Endothelial cell of umbilical vein (primary cell): ENCODE measurements at regions not wholly inside any gene's neighbourhood (a gene's known extent, or its start where the extent isn't known, plus 50 kb on each side); places are given as distances from the start of the nearest gene placed in this dataset.

ENCODE experiments used
- BruUV-seq: library from RNA; stranded (reverse); fragments of 400-500 nt; replicated peaks from 2 replicates; lab custom pipeline; 2021; lab: Mats Ljungman, UMichigan
- CTCF ChIA-PET: fragments of 300-600, 350-600 bp; sonication (Branson Sonifier 250); formaldehyde crosslinking; loops from one replicate; lab custom pipeline; 2021; ENCODE audit warnings: antibody characterized with exemption, inconsistent platforms; lab: Charles Lee
- POLR2A ChIA-PET: fragments of 300-600, 350-600 bp; sonication (Branson Sonifier 250); formaldehyde crosslinking; loops from one replicate; lab custom pipeline; 2021; ENCODE audit warnings: antibody characterized with exemption, inconsistent platforms; lab: Charles Lee
- DNase-seq: peaks from one replicate; pipeline ENCODE4 v3.0.0-alpha.2; 2011; ENCODE audit warnings: low read depth, low spot score
- FAIRE-seq: peaks from 2 replicates; lab custom pipeline; 2011; peaks lifted over from hg19 to GRCh38; lab: Jason Lieb, UNC
- H2AFZ ChIP-seq: 2 replicates; pipeline ENCODE4 v1.6.0; 2012; ENCODE audit warnings: low read depth, low read length, control low read depth, inconsistent platforms
- H3K27ac ChIP-seq: 2 replicates; pipeline ENCODE4 v1.5.1; 2011; ENCODE audit warnings: low read depth, mild to moderate bottlenecking, control low read depth, low read length, moderate library complexity; ENCODE audit not compliant: insufficient read depth
- H3K27me3 ChIP-seq, 2 experiments: 2 replicates each; pipeline versions ENCODE4 v1.6.0 to v1.6.1; 2011; ENCODE audit warnings: low read length in 2 of 2, mixed read lengths in 1 of 2; ENCODE audit not compliant: control insufficient read depth in 2 of 2, insufficient read depth in 2 of 2
- H3K36me3 ChIP-seq, 2 experiments: 2 replicates in 1 of 2; 3 replicates in 1 of 2; pipeline ENCODE4 v1.5.1; 2011; ENCODE audit warnings: low read length in 2 of 2, mild to moderate bottlenecking in 1 of 2, moderate library complexity in 1 of 2; ENCODE audit not compliant: control insufficient read depth in 2 of 2, insufficient read depth in 2 of 2; ENCODE audit errors: extremely low read depth in 1 of 2
- H3K4me1 ChIP-seq: 3 replicates; pipeline ENCODE4 v1.5.1; 2011; ENCODE audit warnings: mild to moderate bottlenecking, low read length; ENCODE audit not compliant: control insufficient read depth, insufficient read depth; ENCODE audit errors: extremely low read depth
- H3K4me2 ChIP-seq: 2 replicates; pipeline ENCODE4 v1.6.1; 2011; ENCODE audit warnings: low read length, control low read depth, mixed read lengths; ENCODE audit not compliant: insufficient read depth
- H3K4me3 ChIP-seq, 3 experiments: fragments of 200-600 bp in 1 of 3; sonication (generic), shearing (Covaris generic) in 1 of 3; replicated peaks in 1 of 3; 2 replicates each; pipeline ENCODE4 v1.5.1; 2011 to 2016; ENCODE audit warnings: control low read depth in 3 of 3, low read length in 3 of 3, mild to moderate bottlenecking in 2 of 3, inconsistent platforms in 1 of 3, low read depth in 1 of 3, moderate library complexity in 1 of 3; ENCODE audit not compliant: insufficient read depth in 1 of 3
- H3K79me2 ChIP-seq: 2 replicates; pipeline ENCODE4 v1.6.0; 2012; ENCODE audit warnings: low read length, inconsistent platforms; ENCODE audit not compliant: control insufficient read depth, insufficient read depth
- H3K9ac ChIP-seq: replicated peaks from 2 replicates; pipeline ENCODE3; 2011; ENCODE audit warnings: low read length, control low read depth; ENCODE audit not compliant: insufficient read depth; ENCODE audit errors: extremely low read depth
- H3K9me1 ChIP-seq: replicated peaks from 3 replicates; pipeline ENCODE4 v1.6.0; 2011; ENCODE audit warnings: mild to moderate bottlenecking, low read length; ENCODE audit not compliant: control insufficient read depth, insufficient read depth; ENCODE audit errors: extremely low read depth
- H3K9me3 ChIP-seq: replicated peaks from 2 replicates; pipeline ENCODE4 v1.5.1; 2012; ENCODE audit warnings: low read length, inconsistent platforms; ENCODE audit not compliant: control insufficient read depth, insufficient read depth
- H4K20me1 ChIP-seq: replicated peaks from 2 replicates; pipeline ENCODE3; 2011; ENCODE audit warnings: mild to moderate bottlenecking, low read length; ENCODE audit not compliant: control insufficient read depth, insufficient read depth; ENCODE audit errors: extremely low read depth
- CTCF ChIP-seq, 2 donors: IDR thresholded peaks; 1 replicate in 1 of 2; 2 replicates in 1 of 2; pipeline ENCODE4 v1.5.1; 2011; ENCODE audit warnings: low read length in 2 of 2, mild to moderate bottlenecking in 2 of 2, moderate library complexity in 2 of 2, control low read depth in 1 of 2, inconsistent platforms in 1 of 2, low read depth in 1 of 2; ENCODE audit not compliant: insufficient read depth in 1 of 2; ENCODE audit errors: extremely low read depth in 1 of 2
- EZH2 ChIP-seq: IDR thresholded peaks from 2 replicates; pipeline ENCODE4 v1.6.1; 2012; ENCODE audit warnings: borderline replicate concordance, low read depth, mild to moderate bottlenecking, moderate library complexity, low read length, inconsistent platforms; ENCODE audit not compliant: severe bottlenecking
- FOS ChIP-seq: IDR thresholded peaks from 2 replicates; pipeline ENCODE4 v1.6.1; 2011; ENCODE audit warnings: mild to moderate bottlenecking, low read length, moderate library complexity, borderline replicate concordance; ENCODE audit not compliant: insufficient read depth
- GATA2 ChIP-seq: IDR thresholded peaks from 2 replicates; pipeline ENCODE4 v1.7.0; 2011; ENCODE audit warnings: low read depth, mild to moderate bottlenecking, moderate library complexity, mixed read lengths, low read length; ENCODE audit not compliant: insufficient read length, insufficient read depth
- JUN ChIP-seq: IDR thresholded peaks from 2 replicates; pipeline ENCODE4 v1.6.1; 2011; ENCODE audit warnings: borderline replicate concordance, low read depth; ENCODE audit not compliant: insufficient read length, insufficient read depth
- MYC ChIP-seq: IDR thresholded peaks from one replicate; pipeline ENCODE4 v1.6.1; 2011; ENCODE audit warnings: mild to moderate bottlenecking, low read depth, low read length
- POLR2A ChIP-seq: IDR thresholded peaks from 2 replicates; pipeline ENCODE4 v1.6.1; 2012; ENCODE audit warnings: low read depth, mild to moderate bottlenecking, control low read depth, low read length
- POLR2AphosphoS5 ChIP-seq: IDR thresholded peaks from 2 replicates; pipeline ENCODE4 v1.6.1; 2012; ENCODE audit warnings: low read depth, mild to moderate bottlenecking, control low read depth, low read length, moderate library complexity; ENCODE audit not compliant: insufficient read depth
- dilution Hi-C: fragments of 300-500 bp; cut with MboI; formaldehyde crosslinking; loops from one replicate; pipeline ENCODE4 v1.15.0; 2019; ENCODE audit warnings: low sequenced_read_pairs; ENCODE audit not compliant: extremely low pct_ligation_motif_present
- intact Hi-C: fragments of 100-400 bp; cut with micrococcal nuclease; formaldehyde crosslinking; loops from one replicate; pipeline ENCODE4 v1.10.0; 2022
- TF ChIP-seq, protein P1 (sequence below): IDR thresholded peaks from 2 replicates; pipeline ENCODE4 v1.6.1; 2011; ENCODE audit not compliant: insufficient read depth, insufficient read length

GRCh38 chr20:6870559-6870958, 103.1 kb downstream of the BMP2 start:
- Histone ChIP-seq H3K9ac (no peak overlapping the region), H3K4me3 (no peak overlapping the region), H3K79me2 (no peaks in the 10 kb centered on the region), H3K9me3 (no peaks in the 10 kb centered on the region), H3K36me3 (no peaks in the 10 kb centered on the region), H4K20me1 (no peaks in the 10 kb centered on the region), H2AFZ (no peak overlapping the region), H3K4me2 (no peak overlapping the region), H3K4me1 (no peaks in the 10 kb centered on the region), H3K27ac (no peak overlapping the region), H3K27me3 (peaks cover 5 to 33% of the 10 kb centered on the region in 2 experiments), H3K9me1 (no peaks in the 10 kb centered on the region)
- ChIA-PET CTCF (interaction anchor here (0.9 to 1.1 kb wide), 3 partner anchors 9 to 415 kb away, joined by 3 to 4 read pairs (median 3); no protein-coding TSS in a partner anchor), POLR2A (no interaction called here)
- TF ChIP-seq JUN (no peak), CTCF (IDR thresholded peaks at IDR 0.05; ENCODE audit: extremely low read depth in 1 of 2, insufficient read depth in 1 of 2, low read depth in 1 of 2, low read length in 2 of 2) (no peak), GATA2 (no peak), EZH2 (no peak), POLR2A (no peak), POLR2AphosphoS5 (no peak), MYC (no peak), FOS (no peak)
- TF ChIP-seq, protein P1, sequence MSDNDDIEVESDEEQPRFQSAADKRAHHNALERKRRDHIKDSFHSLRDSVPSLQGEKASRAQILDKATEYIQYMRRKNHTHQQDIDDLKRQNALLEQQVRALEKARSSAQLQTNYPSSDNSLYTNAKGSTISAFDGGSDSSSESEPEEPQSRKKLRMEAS: no peak
- DNase-seq (no peak), FAIRE-seq (no peak)
- intact Hi-C loops (no loop called here), dilution Hi-C loops (no loop called here)
- BruUV-seq: no TSS peak
